ENCODE measurements at regions not wholly inside any gene's neighbourhood (a gene's known extent, or its start where the extent isn't known, plus 50 kb on each side); places are given as distances from the start of the nearest gene placed in this dataset.
"Not testable (repeated sequence)": the region's sequence is repeated elsewhere in the genome, so short reads cannot be mapped to it uniquely, and the experiment has no call there.

- Histone ChIP-seq H3K79me2 (ENCODE audit: control insufficient read depth, insufficient read depth, low read length) (no peaks in the 10 kb centered on the region), H3K27me3 (ENCODE audit: control insufficient read depth, extremely low read depth, insufficient read depth, low read length) (no peaks in the 10 kb centered on the region), H3K4me2 (ENCODE audit: control insufficient read depth, extremely low read depth, insufficient read depth, low read depth, low read length) (no peak overlapping the region), H3K27ac (ENCODE audit: control insufficient read depth, insufficient read depth, low read length) (no peak overlapping the region), H3K36me3 (ENCODE audit: control insufficient read depth in 2 of 2, extremely low read depth in 1 of 2, insufficient read depth in 2 of 2, low read length in 2 of 2) (no peaks in the 10 kb centered on the region), H3K9me1 (ENCODE audit: control insufficient read depth, extremely low read depth, insufficient read depth, low read length) (no peaks in the 10 kb centered on the region), H4K20me1 (ENCODE audit: control insufficient read depth, extremely low read depth, insufficient read depth, low read length) (no peaks in the 10 kb centered on the region), H3K9ac (ENCODE audit: control insufficient read depth, extremely low read depth, insufficient read depth, low read length) (no peak overlapping the region), H3K9me3 (ENCODE audit: control insufficient read depth, low read depth, low read length) (no peaks in the 10 kb centered on the region), H3K4me1 (ENCODE audit: control insufficient read depth, extremely low read depth, insufficient read depth, low read length) (no peaks in the 10 kb centered on the region), H3K4me3 (ENCODE audit: control insufficient read depth in 2 of 3, extremely low read depth in 1 of 3, insufficient read depth in 2 of 3, low read depth in 1 of 3, low read length in 3 of 3) (no peak overlapping the region), H2AFZ (ENCODE audit: control insufficient read depth, low read length) (no peak overlapping the region)
- DNase-seq (ENCODE audit: low read depth, low spot score) (no peak), FAIRE-seq (no peak)
- dilution Hi-C loops (cut with MboI; ENCODE audit: extremely low pct_ligation_motif_present, low sequenced_read_pairs): no loop called here
- no peak for TF ChIP-seq EZH2 (IDR thresholded peaks at IDR 0.05; ENCODE audit: low read length)
- TF ChIP-seq, protein P1, sequence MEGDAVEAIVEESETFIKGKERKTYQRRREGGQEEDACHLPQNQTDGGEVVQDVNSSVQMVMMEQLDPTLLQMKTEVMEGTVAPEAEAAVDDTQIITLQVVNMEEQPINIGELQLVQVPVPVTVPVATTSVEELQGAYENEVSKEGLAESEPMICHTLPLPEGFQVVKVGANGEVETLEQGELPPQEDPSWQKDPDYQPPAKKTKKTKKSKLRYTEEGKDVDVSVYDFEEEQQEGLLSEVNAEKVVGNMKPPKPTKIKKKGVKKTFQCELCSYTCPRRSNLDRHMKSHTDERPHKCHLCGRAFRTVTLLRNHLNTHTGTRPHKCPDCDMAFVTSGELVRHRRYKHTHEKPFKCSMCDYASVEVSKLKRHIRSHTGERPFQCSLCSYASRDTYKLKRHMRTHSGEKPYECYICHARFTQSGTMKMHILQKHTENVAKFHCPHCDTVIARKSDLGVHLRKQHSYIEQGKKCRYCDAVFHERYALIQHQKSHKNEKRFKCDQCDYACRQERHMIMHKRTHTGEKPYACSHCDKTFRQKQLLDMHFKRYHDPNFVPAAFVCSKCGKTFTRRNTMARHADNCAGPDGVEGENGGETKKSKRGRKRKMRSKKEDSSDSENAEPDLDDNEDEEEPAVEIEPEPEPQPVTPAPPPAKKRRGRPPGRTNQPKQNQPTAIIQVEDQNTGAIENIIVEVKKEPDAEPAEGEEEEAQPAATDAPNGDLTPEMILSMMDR (optimal IDR thresholded peaks at IDR 0.05 in 1 of 3, IDR thresholded peaks at IDR 0.05 in 1 of 3, conservative IDR thresholded peaks at IDR 0.05 in 1 of 3; ENCODE audit: extremely low read depth in 1 of 3, insufficient read depth in 2 of 3, low read length in 3 of 3): no peak
Measured at GRCh38 chr10:61257956-61258496, 195.2 kb downstream of the TMEM26 start.

GRCh38 chr10:61257136-61257535 lies 196.0 kb downstream of the TMEM26 start:
- Histone ChIP-seq H3K27ac (ENCODE audit: control insufficient read depth, insufficient read depth, low read length) (no peak overlapping the region), H3K9me1 (ENCODE audit: control insufficient read depth, extremely low read depth, insufficient read depth, low read length) (no peaks in the 10 kb centered on the region), H3K9me3 (ENCODE audit: control insufficient read depth, low read depth, low read length) (no peaks in the 10 kb centered on the region), H3K27me3 (ENCODE audit: control insufficient read depth, extremely low read depth, insufficient read depth, low read length) (no peaks in the 10 kb centered on the region), H3K4me2 (ENCODE audit: control insufficient read depth, extremely low read depth, insufficient read depth, low read depth, low read length) (no peak overlapping the region), H3K4me1 (ENCODE audit: control insufficient read depth, extremely low read depth, insufficient read depth, low read length) (no peaks in the 10 kb centered on the region), H2AFZ (ENCODE audit: control insufficient read depth, low read length) (no peak overlapping the region), H3K36me3 (ENCODE audit: control insufficient read depth in 2 of 2, extremely low read depth in 1 of 2, insufficient read depth in 2 of 2, low read length in 2 of 2) (no peaks in the 10 kb centered on the region), H4K20me1 (ENCODE audit: control insufficient read depth, extremely low read depth, insufficient read depth, low read length) (no peaks in the 10 kb centered on the region), H3K4me3 (ENCODE audit: control insufficient read depth in 2 of 3, extremely low read depth in 1 of 3, insufficient read depth in 2 of 3, low read depth in 1 of 3, low read length in 3 of 3) (no peak overlapping the region), H3K9ac (ENCODE audit: control insufficient read depth, extremely low read depth, insufficient read depth, low read length) (no peak overlapping the region), H3K79me2 (ENCODE audit: control insufficient read depth, insufficient read depth, low read length) (no peaks in the 10 kb centered on the region)
- FAIRE-seq: no peak
- dilution Hi-C loops (cut with MboI; ENCODE audit: extremely low pct_ligation_motif_present, low sequenced_read_pairs): no loop called here
- no peak for DNase-seq (ENCODE audit: low read depth, low spot score)
- no peak for TF ChIP-seq EZH2 (IDR thresholded peaks at IDR 0.05; ENCODE audit: low read length)
- TF ChIP-seq, protein P1 (optimal IDR thresholded peaks at IDR 0.05 in 1 of 3, IDR thresholded peaks at IDR 0.05 in 1 of 3, conservative IDR thresholded peaks at IDR 0.05 in 1 of 3; ENCODE audit: extremely low read depth in 1 of 3, insufficient read depth in 2 of 3, low read length in 3 of 3): no peak

GRCh38 chr10:61252326-61252725 lies 200.9 kb downstream of the TMEM26 start:
- H3K4me2 ChIP-seq (ENCODE audit: control insufficient read depth, extremely low read depth, insufficient read depth, low read depth, low read length); H3K27me3 ChIP-seq (ENCODE audit: control insufficient read depth, extremely low read depth, insufficient read depth, low read length); H3K79me2 ChIP-seq (ENCODE audit: control insufficient read depth, insufficient read depth, low read length); H3K27ac ChIP-seq (ENCODE audit: control insufficient read depth, insufficient read depth, low read length); H2AFZ ChIP-seq (ENCODE audit: control insufficient read depth, low read length); H3K9me1 ChIP-seq (ENCODE audit: control insufficient read depth, extremely low read depth, insufficient read depth, low read length); H3K9me3 ChIP-seq (ENCODE audit: control insufficient read depth, low read depth, low read length); dilution Hi-C loops (cut with MboI; ENCODE audit: extremely low pct_ligation_motif_present, low sequenced_read_pairs); H3K9ac ChIP-seq (ENCODE audit: control insufficient read depth, extremely low read depth, insufficient read depth, low read length); H3K4me3 ChIP-seq (ENCODE audit: control insufficient read depth in 2 of 3, extremely low read depth in 1 of 3, insufficient read depth in 2 of 3, low read depth in 1 of 3, low read length in 3 of 3); FAIRE-seq; DNase-seq (ENCODE audit: low read depth, low spot score); H4K20me1 ChIP-seq (ENCODE audit: control insufficient read depth, extremely low read depth, insufficient read depth, low read length); H3K4me1 ChIP-seq (ENCODE audit: control insufficient read depth, extremely low read depth, insufficient read depth, low read length); H3K36me3 ChIP-seq (ENCODE audit: control insufficient read depth in 2 of 2, extremely low read depth in 1 of 2, insufficient read depth in 2 of 2, low read length in 2 of 2): not testable (repeated sequence)

Data from keratinocyte (primary cell).